ENCODE measurements at regions not wholly inside any gene's neighbourhood (a gene's known extent, or its start where the extent isn't known, plus 50 kb on each side); places are given as distances from the start of the nearest gene placed in this dataset.

DNA sequence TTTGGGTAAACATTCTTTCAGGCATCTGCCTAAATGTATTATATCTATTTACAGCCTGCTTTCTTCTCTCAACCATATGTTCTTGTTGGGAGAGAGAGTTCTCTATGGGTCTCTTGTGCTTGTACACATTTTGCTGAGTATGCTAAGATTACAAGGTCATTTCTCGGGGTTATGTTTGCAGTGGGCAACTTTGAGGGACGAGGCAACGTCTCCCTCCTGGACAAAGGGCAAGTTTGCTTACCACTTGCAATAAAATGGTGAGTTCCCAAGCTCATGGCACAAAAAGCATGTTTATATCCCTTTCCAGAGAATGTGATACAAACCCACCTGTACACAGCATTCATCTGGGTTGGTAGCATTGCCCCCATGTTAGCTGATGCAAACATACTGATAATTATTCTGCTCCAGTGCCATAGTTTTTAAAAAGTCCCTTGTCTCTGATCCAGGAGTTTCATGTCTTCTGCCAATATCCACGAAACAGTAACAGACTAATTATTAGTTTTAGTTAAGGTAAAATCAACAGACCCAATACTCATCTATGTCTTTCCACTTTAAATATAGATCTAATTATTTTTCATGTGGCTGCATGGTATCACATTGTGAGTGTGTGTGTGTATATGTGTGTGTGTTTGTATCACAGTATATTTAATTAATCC lies 84.2 kb upstream of the MAPK4 start:
- DNase-seq (ENCODE audit: low read depth), result no peak

DNA sequence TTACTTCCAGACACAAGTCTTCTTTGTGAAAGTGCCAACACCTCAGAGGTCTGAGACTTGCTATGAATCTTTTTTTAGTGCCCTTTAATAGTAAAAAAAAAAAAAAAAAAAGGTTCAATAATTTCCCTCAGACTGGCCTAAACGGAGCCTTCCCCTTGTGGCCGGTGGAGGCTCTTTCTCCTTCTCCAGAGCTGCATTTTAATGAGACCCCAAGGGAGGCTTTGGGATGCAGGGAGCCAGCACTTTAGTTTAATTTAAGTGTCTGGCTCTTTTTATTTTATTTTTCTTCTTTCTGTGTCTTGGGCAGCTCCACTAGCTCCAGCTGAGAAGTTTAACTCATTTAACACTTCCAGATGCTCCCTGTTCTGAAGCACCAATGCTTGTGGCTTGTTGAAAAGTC lies 67.8 kb upstream of the MAPK4 start:
- DNase-seq (ENCODE audit: low read depth), result no peak

DNA sequence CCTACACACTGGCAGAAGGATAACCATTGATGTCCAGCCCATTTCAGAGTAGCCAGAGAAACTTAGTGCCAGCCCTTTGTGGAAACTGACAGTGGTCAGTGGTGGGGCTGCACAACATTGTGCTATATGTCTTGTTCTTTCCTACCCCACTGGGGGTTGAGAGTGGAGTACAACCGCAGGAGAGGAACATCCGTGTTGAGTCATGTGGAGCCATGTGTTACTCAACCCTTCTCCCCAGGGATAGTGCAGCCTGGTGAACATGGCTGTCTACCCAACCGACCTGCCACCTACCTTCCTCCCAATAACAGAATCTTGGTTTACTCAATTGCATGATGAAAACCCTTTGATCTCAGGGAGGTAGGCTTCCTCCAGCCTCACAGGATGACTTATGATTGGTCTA lies 65.3 kb upstream of the MAPK4 start:
- no peak for DNase-seq (ENCODE audit: low read depth)

DNA sequence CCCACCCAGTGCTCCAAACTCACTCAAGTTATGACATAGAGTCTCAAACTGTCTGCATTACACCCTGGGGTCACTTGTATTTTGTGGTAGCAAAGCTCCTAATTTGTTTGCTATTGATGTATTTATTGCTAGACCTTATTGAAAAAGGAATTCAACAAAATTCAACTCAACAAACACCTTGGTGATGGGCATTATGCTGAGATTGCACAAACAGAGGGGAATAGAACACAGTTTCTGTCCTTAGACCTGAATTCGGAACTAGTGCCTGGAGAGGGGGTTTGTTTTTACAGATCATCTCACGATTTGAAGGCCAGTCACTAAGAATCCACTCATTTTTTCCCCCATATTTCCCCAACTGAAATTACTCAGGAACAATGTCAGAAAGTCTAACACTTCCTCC lies 53.5 kb upstream of the MAPK4 start:
- DNase-seq (ENCODE audit: low read depth), result no peak

DNA sequence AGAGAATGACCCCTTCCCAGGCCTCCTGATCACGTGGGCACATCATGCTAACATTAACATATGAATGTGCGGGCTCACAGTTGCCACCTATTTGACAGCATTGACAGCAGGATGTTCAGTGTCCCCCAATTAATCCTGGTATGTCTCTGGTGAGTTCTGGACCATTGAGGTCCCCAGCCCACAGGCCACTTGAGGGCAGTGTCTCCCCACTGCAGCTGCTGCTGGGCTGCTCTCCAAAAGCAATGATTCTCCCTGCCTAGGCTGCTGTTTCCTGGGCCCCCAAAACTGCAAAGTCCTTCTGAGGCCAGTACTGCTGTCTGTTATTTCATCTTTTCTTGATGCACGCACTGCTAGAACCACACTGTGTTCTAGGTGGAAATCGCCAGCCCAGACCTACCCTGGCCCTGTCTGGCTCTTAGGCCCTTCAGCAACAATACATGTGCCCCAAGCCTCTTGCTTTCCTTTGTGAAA lies 52.7 kb upstream of the MAPK4 start:
- DNase-seq (ENCODE audit: low read depth), result no peak

DNA sequence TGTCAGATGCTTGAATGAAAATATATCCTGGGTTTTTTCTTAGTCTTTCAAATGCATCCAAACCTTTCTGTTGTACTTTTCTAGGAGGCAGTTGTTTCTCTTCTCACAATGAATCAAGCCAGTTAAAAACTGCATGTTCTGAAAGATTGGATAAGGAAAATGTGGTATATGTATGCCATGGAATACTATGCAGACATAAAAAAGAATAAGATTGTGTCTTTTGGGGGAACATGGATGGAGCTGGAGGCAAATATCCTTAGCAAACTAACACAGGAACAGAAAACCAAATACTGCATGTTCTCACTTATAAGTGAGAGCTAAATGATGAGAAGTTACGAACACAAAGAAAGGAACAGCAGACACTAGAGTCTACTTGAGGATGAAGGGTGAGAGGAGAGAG lies 51.7 kb upstream of the MAPK4 start:
- DNase-seq (ENCODE audit: low read depth), result no peak

DNA sequence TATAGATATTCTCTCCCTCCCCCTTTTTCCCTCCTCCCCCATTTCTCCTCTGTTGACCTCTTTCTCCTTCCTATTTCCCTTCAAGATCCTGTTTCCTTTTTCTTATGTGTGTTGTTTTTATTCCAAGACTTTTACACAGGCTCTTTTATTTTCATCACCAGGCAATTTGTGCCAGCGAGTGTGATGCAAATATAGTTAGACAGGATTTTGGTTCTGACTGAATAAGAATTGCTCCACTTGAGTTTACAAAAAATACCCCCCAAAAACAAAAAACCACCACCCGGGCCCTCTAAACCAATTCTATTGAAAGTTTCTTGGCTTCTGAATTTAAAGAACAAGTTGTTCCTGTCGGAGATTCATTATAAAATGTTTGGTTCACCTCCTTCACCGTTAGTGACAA lies 50.9 kb upstream of the MAPK4 start:
- no peak for DNase-seq (ENCODE audit: low read depth)
